ENCODE measurements at regions not wholly inside any gene's neighbourhood (a gene's known extent, or its start where the extent isn't known, plus 50 kb on each side); places are given as distances from the start of the nearest gene placed in this dataset.
"Not testable (repeated sequence)": the region's sequence is repeated elsewhere in the genome, so short reads cannot be mapped to it uniquely, and the experiment has no call there.

DNA sequence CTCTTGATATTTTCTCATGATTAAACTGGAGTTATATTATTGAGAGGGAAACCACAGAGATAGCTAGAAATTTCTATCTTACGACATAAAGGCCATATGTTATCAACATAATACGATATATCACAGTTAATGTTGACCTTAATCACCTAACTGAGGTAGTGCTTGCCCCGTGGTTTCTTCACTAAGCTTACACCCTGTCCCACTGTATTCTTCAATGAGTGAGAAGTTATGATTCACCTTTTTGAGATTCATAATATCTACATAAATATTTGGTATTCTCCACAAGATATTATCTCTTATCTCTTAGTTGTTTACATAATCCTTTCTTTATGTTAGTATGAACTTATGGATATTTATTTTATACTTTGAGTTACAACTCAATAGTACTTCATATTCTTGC, 1714.1 kb downstream of the BRINP3 start:
- H3K9ac ChIP-seq (ENCODE audit: insufficient read length): no peak overlapping the region

DNA sequence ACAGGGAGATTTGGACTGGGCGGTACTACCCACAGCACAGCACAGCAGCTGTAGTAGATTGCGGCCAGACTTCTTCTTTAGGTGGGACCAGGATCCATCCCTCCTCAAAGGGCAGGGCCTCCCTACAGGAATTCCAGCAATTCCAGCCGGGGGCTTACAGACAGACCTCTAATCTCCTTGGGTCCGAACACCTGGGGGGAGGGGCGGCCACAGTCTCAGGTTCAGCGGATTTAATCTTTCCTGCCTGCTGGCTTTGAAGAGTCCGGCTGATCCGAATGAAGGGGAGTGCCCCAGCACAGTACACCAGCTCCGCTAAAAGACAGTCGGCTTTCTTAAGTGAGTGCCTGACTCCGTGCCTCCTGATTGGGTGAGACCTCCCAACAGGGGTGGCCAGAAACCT, 1708.5 kb downstream of the BRINP3 start:
- 0 out of 2 replicates have a peak, but pooled peaks cover 3% of the 10 kb centered on the region for H3K9me3 ChIP-seq (ENCODE audit: low read depth, low read length)
- no peak overlapping the region for H3K27ac ChIP-seq
- TF ChIP-seq POLR2AphosphoS5 (IDR thresholded peaks at IDR 0.05; ENCODE audit: borderline replicate concordance, low read depth, low read length): no peak
- no peak for TF ChIP-seq FOXP2 (optimal IDR thresholded peaks at IDR 0.05; ENCODE audit: control extremely low read depth, extremely low read length, insufficient read depth)
- TF ChIP-seq EZH2 (IDR thresholded peaks at IDR 0.05): no peak
- no peak overlapping the region for H3K4me3 ChIP-seq
- no peak for DNase-seq (ENCODE audit: low read depth, low spot score)
- no peaks in the 10 kb centered on the region for H3K36me3 ChIP-seq (ENCODE audit: insufficient read depth, low read length)
- no peak overlapping the region for H3K9ac ChIP-seq (ENCODE audit: insufficient read length)

More for the DNA sequence above, 1714.1 kb downstream of the BRINP3 start:
- no peak for TF ChIP-seq POLR2AphosphoS5 (IDR thresholded peaks at IDR 0.05; ENCODE audit: borderline replicate concordance, low read depth, low read length)
- TF ChIP-seq FOXP2 (optimal IDR thresholded peaks at IDR 0.05; ENCODE audit: control extremely low read depth, extremely low read length, insufficient read depth): no peak
- Histone ChIP-seq H3K4me3 (no peak overlapping the region), H3K36me3 (ENCODE audit: insufficient read depth, low read length) (no peaks in the 10 kb centered on the region), H3K27ac (no peak overlapping the region), H3K9me3 (ENCODE audit: low read depth, low read length) (no peaks in the 10 kb centered on the region)
- no peak for DNase-seq (ENCODE audit: low read depth, low spot score)

DNA sequence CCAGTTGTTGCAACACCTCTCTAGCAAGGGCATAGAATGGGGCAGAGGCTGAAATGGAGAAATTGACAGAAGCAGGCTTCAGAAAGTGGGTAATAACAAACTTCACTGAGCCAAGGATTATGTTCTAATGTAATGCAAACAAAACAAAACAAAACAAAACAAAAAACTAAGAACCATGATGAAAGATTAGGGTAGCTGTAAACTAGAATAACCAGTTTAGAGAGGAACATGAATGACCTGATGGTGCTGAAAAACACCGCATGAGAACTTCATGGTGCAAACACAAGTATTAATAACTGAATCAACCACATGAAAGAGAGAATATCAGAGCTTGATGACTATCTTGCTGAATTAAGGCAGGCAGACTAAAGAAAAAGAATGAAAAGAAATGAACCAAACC, 1707.7 kb downstream of the BRINP3 start:
- Histone ChIP-seq H3K9ac (ENCODE audit: insufficient read length) (no peak overlapping the region), H3K27ac (no peak overlapping the region), H3K9me3 (ENCODE audit: low read depth, low read length) (0 out of 2 replicates have a peak, but pooled peaks cover 3% of the 10 kb centered on the region), H3K36me3 (ENCODE audit: insufficient read depth, low read length) (no peaks in the 10 kb centered on the region), H3K4me3 (no peak overlapping the region)
- DNase-seq (ENCODE audit: low read depth, low spot score): no peak
- TF ChIP-seq FOXP2 (optimal IDR thresholded peaks at IDR 0.05; ENCODE audit: control extremely low read depth, extremely low read length, insufficient read depth) (no peak), EZH2 (IDR thresholded peaks at IDR 0.05) (no peak), POLR2AphosphoS5 (IDR thresholded peaks at IDR 0.05; ENCODE audit: borderline replicate concordance, low read depth, low read length) (no peak)

DNA sequence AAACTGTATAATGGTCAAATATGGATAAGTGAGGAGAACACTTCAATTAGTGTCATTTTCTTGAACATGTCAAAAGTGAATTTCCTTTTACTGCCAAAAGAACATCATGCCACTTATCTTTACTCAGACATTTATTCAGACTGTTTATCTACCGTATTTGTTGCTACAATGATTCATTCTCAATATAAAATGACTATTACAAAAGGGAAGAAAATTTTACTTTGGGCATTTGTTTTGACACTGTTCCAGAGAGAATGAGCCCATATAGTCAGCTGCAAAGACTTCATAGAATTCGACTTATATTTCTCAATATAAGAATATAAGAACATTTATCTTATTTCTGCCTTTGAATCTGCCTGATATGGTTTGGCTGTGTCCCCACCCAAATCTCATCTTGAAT, 1699.1 kb downstream of the BRINP3 start:
- Histone ChIP-seq H3K4me3 (no peak overlapping the region), H3K36me3 (ENCODE audit: insufficient read depth, low read length) (no peaks in the 10 kb centered on the region), H3K9ac (ENCODE audit: insufficient read length) (no peak overlapping the region), H3K27ac (no peak overlapping the region), H3K9me3 (ENCODE audit: low read depth, low read length) (no peaks in the 10 kb centered on the region)
- TF ChIP-seq FOXP2 (optimal IDR thresholded peaks at IDR 0.05; ENCODE audit: control extremely low read depth, extremely low read length, insufficient read depth): no peak
- no peak for TF ChIP-seq EZH2 (IDR thresholded peaks at IDR 0.05)
- no peak for TF ChIP-seq POLR2AphosphoS5 (IDR thresholded peaks at IDR 0.05; ENCODE audit: borderline replicate concordance, low read depth, low read length)
- no peak for DNase-seq (ENCODE audit: low read depth, low spot score)

DNA sequence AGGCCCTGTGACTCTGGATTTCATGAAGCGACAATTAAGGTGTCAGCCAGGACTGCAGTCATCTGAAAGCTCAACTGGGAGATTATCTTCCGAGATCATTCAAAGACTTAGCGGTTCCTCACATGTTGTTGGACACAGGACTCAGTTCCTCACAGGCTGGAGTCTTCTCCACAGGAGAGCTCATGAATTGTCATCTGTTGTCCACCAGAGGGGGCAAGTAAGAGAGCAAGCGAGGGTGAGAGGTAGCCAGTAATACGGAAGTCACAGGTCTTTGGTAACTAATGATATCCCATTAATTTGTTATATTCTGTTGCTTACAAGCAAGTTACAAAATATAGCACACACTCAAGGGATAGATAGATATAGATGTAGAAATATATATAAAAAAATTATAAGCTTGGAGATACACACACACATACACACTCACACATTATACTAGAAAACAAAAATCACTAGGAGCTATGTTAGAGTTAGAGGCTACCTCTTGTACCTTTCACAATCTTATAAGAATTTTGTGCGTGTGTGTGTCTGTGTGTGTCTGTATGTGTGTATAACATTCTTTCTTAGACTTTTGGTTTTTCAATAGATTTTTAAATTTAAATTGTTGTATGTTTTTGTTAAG, 1695.3 kb downstream of the BRINP3 start:
- no peak overlapping the region for H3K4me3 ChIP-seq
- no peaks in the 10 kb centered on the region for H3K36me3 ChIP-seq (ENCODE audit: insufficient read depth, low read length)
- no peak for DNase-seq (ENCODE audit: low read depth, low spot score)
- no peaks in the 10 kb centered on the region for H3K9me3 ChIP-seq (ENCODE audit: low read depth, low read length)
- no peak overlapping the region for H3K27ac ChIP-seq
- no peak for TF ChIP-seq FOXP2 (optimal IDR thresholded peaks at IDR 0.05; ENCODE audit: control extremely low read depth, extremely low read length, insufficient read depth)
- no peak for TF ChIP-seq POLR2AphosphoS5 (IDR thresholded peaks at IDR 0.05; ENCODE audit: borderline replicate concordance, low read depth, low read length)
- TF ChIP-seq EZH2 (IDR thresholded peaks at IDR 0.05): no peak
- no peak overlapping the region for H3K9ac ChIP-seq (ENCODE audit: insufficient read length)

DNA sequence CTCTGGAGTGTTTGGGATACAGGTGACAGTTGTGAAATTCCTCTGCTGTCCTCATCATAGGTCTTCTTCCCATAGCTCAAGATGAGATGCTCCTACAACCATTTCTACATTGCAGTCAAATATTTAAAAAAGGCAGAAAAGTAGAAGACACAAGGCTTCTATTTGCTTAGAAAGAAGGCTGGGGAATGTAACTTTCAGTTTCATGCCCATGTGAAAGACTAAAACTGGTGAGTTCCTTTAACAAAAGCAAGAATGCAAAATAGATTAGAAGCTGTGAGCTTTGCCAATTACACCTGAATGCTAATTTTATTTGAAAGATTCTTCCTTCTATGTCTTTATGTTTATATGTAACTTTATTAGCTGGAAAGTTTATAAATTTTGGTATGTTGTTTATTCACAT, 1682.7 kb downstream of the BRINP3 start:
- no peak overlapping the region for H3K9ac ChIP-seq (ENCODE audit: insufficient read length)
- H3K27ac ChIP-seq: no peak overlapping the region
- no peak overlapping the region for H3K4me3 ChIP-seq
- H3K9me3 ChIP-seq (ENCODE audit: low read depth, low read length): no peaks in the 10 kb centered on the region
- TF ChIP-seq EZH2 (IDR thresholded peaks at IDR 0.05) (no peak), POLR2AphosphoS5 (IDR thresholded peaks at IDR 0.05; ENCODE audit: borderline replicate concordance, low read depth, low read length) (no peak), FOXP2 (optimal IDR thresholded peaks at IDR 0.05; ENCODE audit: control extremely low read depth, extremely low read length, insufficient read depth) (no peak)
- DNase-seq (ENCODE audit: low read depth, low spot score): no peak
- no peaks in the 10 kb centered on the region for H3K36me3 ChIP-seq (ENCODE audit: insufficient read depth, low read length)

DNA sequence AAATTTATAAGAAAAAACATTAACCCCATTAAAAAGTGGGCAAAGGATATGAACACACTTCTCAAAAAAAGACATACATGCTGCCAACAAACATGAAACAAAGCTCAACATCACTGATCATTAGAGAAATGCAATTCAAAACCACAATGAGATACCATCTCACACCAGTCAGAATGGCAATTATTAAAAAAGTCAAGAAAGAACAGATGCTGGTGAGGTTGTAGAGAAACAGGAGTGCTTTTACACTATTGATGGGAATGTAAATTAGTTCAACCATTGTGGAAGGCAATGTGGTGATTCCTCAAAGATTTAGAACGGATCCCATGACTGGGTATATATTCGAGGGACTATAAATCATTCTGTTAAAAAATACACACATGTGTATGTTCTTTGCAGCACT, 1665.5 kb downstream of the BRINP3 start:
- DNase-seq (ENCODE audit: low read depth, low spot score); H3K27ac ChIP-seq; H3K9me3 ChIP-seq (ENCODE audit: low read depth, low read length): not testable (repeated sequence)

DNA sequence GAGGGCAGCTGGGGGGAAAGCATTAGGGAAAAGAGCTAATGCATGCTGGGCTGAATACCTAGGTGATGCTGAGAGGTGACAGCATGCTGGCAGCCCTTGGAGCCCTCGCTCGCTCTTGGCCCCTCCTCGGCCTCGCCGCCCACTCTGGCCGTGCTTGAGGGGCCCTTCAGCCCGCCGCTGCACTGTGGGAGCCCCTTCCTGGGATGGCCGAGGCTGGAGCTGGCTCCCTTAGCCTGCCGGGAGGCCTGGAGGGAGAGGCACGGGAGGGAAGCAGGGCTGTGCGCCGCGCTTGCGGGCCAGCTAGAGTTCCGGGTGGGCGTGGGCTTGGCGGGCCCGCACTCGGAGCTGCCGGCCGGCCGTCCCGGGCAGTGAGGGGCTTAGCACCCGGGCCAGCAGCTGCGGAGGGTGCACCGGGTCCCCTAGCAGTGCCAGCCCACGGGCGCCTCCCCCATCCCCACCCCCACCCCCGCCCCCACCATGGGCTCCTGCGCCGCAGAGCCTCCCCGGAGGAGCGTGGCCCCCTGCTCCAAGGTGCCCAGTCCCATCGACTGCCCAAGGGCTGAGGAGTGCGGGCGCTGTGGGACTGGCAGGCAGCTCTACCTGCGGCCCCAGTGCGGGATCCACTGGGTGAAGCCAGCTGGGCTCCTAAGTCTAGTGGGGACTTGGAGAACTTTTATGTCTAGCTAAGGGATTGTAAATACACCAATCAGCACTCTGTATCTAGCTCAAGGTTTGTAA, 1664.7 kb downstream of the BRINP3 start:
- not testable (repeated sequence) for H3K9ac ChIP-seq (ENCODE audit: insufficient read length); DNase-seq (ENCODE audit: low read depth, low spot score); H3K9me3 ChIP-seq (ENCODE audit: low read depth, low read length); H3K27ac ChIP-seq; H3K4me3 ChIP-seq; H3K36me3 ChIP-seq (ENCODE audit: insufficient read depth, low read length)

More for the DNA sequence above, 1665.5 kb downstream of the BRINP3 start:
- not testable (repeated sequence) for H3K36me3 ChIP-seq (ENCODE audit: insufficient read depth, low read length); H3K4me3 ChIP-seq; H3K9ac ChIP-seq (ENCODE audit: insufficient read length)

DNA sequence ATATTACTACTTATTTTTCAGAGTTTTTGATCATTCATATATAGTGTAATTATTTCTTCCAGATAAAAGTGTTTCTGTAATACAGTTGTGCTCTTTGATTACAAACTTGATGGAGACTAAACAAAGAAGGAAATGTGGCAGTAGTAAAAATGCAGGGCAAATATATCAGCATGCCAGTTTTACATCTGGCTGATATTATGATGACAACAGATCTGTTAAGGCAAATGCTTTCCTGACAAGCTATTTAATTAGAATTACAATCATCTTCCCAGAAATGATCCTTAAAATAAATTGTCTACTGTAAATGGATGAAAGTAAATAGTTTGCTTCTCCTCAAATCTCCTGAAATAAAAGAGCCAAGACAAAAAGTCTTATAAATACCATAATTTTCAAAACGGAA, 1659.8 kb downstream of the BRINP3 start:
- Histone ChIP-seq H3K4me3 (no peak overlapping the region), H3K36me3 (ENCODE audit: insufficient read depth, low read length) (no peaks in the 10 kb centered on the region), H3K9ac (ENCODE audit: insufficient read length) (no peak overlapping the region), H3K9me3 (ENCODE audit: low read depth, low read length) (no peaks in the 10 kb centered on the region), H3K27ac (no peak overlapping the region)
- DNase-seq (ENCODE audit: low read depth, low spot score): no peak
- TF ChIP-seq POLR2AphosphoS5 (IDR thresholded peaks at IDR 0.05; ENCODE audit: borderline replicate concordance, low read depth, low read length) (no peak), FOXP2 (optimal IDR thresholded peaks at IDR 0.05; ENCODE audit: control extremely low read depth, extremely low read length, insufficient read depth) (no peak)

Measured in SK-N-MC (cell line).